Stomach (tissue), 8 donors: ENCODE measurements at regions not wholly inside any gene's neighbourhood (a gene's known extent, or its start where the extent isn't known, plus 50 kb on each side); places are given as distances from the start of the nearest gene placed in this dataset.

ENCODE experiments used
- DNase-seq, 2 donors: peaks; one replicate each; pipeline versions ENCODE4 v3.0.0 to v3.0.0-alpha.2; 2013 to 2019
- H3K27ac ChIP-seq, 5 donors: fragments of 200-600 bp in 4 of 5; sonication (generic) in 4 of 5; one replicate each; pipeline ENCODE4 v1.5.1; 2013 to 2019; ENCODE audit warnings: mild to moderate bottlenecking in 1 of 5, moderate library complexity in 1 of 5
- H3K27me3 ChIP-seq, 3 donors: fragments of 200-600 bp; sonication (generic); one replicate each; pipeline ENCODE4 v1.5.1; 2017 to 2019; ENCODE audit warnings: mixed run types in 1 of 3
- H3K36me3 ChIP-seq, 4 donors: fragments of 200-600 bp; sonication (generic); 1 replicate in 3 of 4; 2 replicates in 1 of 4; pipeline ENCODE4 v1.5.1; 2016 to 2019
- H3K4me1 ChIP-seq, 4 donors: fragments of 200-600 bp; sonication (generic); one replicate each; pipeline ENCODE4 v1.5.1; 2016 to 2019
- H3K4me3 ChIP-seq, 4 donors: fragments of 200-600 bp; sonication (generic) in 3 of 4; one replicate each; pipeline ENCODE4 v1.5.1; 2016 to 2019; ENCODE audit warnings: mild to moderate bottlenecking in 1 of 4
- H3K9me3 ChIP-seq, 4 donors: fragments of 200-600 bp; sonication (generic); one replicate each; pipeline ENCODE4 v1.5.1; 2016 to 2019
- EP300 ChIP-seq: sonication (generic); formaldehyde crosslinking; IDR thresholded peaks from one replicate; pipeline ENCODE4 v1.6.1; 2017; ENCODE audit warnings: antibody characterized with exemption
- POLR2A ChIP-seq, 4 donors: fragments of 450-650 bp; IDR thresholded peaks; one replicate each; pipeline ENCODE4 v1.6.1; 2016; ENCODE audit warnings: antibody characterized with exemption in 4 of 4, control low read depth in 2 of 4, mild to moderate bottlenecking in 1 of 4, moderate library complexity in 1 of 4
- POLR2AphosphoS5 ChIP-seq, 3 donors: sonication (generic); formaldehyde crosslinking; IDR thresholded peaks; one replicate each; pipeline ENCODE4 v1.6.1; 2016; ENCODE audit warnings: antibody characterized with exemption in 3 of 3
- WGBS, 5 donors: extraction: QIAGEN DNeasy Blood & Tissue Kit in 3 of 5; methylation state at CpG; one replicate each; pipeline versions ENCODE4 v1.1.5 to v1.1.7; 2013 to 2018; 5-methylcytosine and 5-hydroxymethylcytosine counted together
- intact Hi-C: fragments of 100-400 bp; cut with DNase I; formaldehyde crosslinking; loops from one replicate; pipeline ENCODE4 v1.15.1; 2023; ENCODE audit warnings: low total_unique reads
- TF ChIP-seq, protein P1 (sequence below), 7 experiments: fragments of 450-650 bp in 4 of 7; fragments of 200-600 bp in 3 of 7; sonication (generic) in 3 of 7; IDR thresholded peaks; one replicate each; pipeline ENCODE4 v1.5.1; 2016 to 2019; ENCODE audit warnings: antibody characterized with exemption in 7 of 7, control low read depth in 2 of 7, mild to moderate bottlenecking in 1 of 7
- donor health status: healthy with polysubstance abuse.
- donor health status: Bipolar disorder and iron deficiency.
- donor health status: healthy.

- no peak for TF ChIP-seq POLR2A (IDR thresholded peaks at IDR 0.05)
- H3K27me3 ChIP-seq, result no peaks in the 10 kb centered on the region
- no peak overlapping the region for H3K4me3 ChIP-seq
- intact Hi-C loops, result no loop called here
- peaks cover 0 to 4% (median 0%) of the 10 kb centered on the region in 4 donors for H3K9me3 ChIP-seq
- H3K4me1 ChIP-seq, result peaks cover 0 to 6% (median 0%) of the 10 kb centered on the region in 4 donors
- no peaks in the 10 kb centered on the region for H3K36me3 ChIP-seq
- DNase-seq, result no peak
- no peak overlapping the region for H3K27ac ChIP-seq
Measured at GRCh38 chr13:80462567-80462966, 121.6 kb upstream of the SPRY2 start.

GRCh38 chr13:80462037-80462436, 121.1 kb upstream of the SPRY2 start:
- Histone ChIP-seq H3K27ac (no peak overlapping the region), H3K4me1 (peaks cover 0 to 6% (median 0%) of the 10 kb centered on the region in 4 donors), H3K27me3 (no peaks in the 10 kb centered on the region), H3K9me3 (peaks cover 0 to 4% (median 0%) of the 10 kb centered on the region in 4 donors), H3K4me3 (no peak overlapping the region), H3K36me3 (no peaks in the 10 kb centered on the region)
- intact Hi-C loops, result no loop called here
- DNase-seq, result no peak
- no peak for TF ChIP-seq EP300
- TF ChIP-seq, protein P1, sequence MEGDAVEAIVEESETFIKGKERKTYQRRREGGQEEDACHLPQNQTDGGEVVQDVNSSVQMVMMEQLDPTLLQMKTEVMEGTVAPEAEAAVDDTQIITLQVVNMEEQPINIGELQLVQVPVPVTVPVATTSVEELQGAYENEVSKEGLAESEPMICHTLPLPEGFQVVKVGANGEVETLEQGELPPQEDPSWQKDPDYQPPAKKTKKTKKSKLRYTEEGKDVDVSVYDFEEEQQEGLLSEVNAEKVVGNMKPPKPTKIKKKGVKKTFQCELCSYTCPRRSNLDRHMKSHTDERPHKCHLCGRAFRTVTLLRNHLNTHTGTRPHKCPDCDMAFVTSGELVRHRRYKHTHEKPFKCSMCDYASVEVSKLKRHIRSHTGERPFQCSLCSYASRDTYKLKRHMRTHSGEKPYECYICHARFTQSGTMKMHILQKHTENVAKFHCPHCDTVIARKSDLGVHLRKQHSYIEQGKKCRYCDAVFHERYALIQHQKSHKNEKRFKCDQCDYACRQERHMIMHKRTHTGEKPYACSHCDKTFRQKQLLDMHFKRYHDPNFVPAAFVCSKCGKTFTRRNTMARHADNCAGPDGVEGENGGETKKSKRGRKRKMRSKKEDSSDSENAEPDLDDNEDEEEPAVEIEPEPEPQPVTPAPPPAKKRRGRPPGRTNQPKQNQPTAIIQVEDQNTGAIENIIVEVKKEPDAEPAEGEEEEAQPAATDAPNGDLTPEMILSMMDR (IDR thresholded peaks at IDR 0.05), result no peak
- TF ChIP-seq POLR2AphosphoS5 (IDR thresholded peaks at IDR 0.05), result no peak
- TF ChIP-seq POLR2A (IDR thresholded peaks at IDR 0.05), result no peak
- 86 to 95% (median 91%) methylated on average over 1 of the region's 1 CpG for WGBS, 5 donors

GRCh38 chr13:80458543-80458942, 117.6 kb upstream of the SPRY2 start:
- H3K36me3 ChIP-seq, result no peaks in the 10 kb centered on the region
- H3K4me3 ChIP-seq, result no peak overlapping the region
- no peak for TF ChIP-seq EP300
- 56 to 77% (median 75%) methylated on average over 2 of the region's 2 CpGs for WGBS, 5 donors
- H3K27me3 ChIP-seq, result no peaks in the 10 kb centered on the region
- intact Hi-C loops, result no loop called here
- no peak overlapping the region for H3K27ac ChIP-seq
- DNase-seq, result no peak
- H3K4me1 ChIP-seq, result peaks cover 0 to 2% (median 0%) of the 10 kb centered on the region in 4 donors
- no peaks in the 10 kb centered on the region for H3K9me3 ChIP-seq

- intact Hi-C loops, result no loop called here
- Histone ChIP-seq H3K9me3 (no peaks in the 10 kb centered on the region), H3K27me3 (no peaks in the 10 kb centered on the region), H3K4me3 (no peak overlapping the region), H3K36me3 (no peaks in the 10 kb centered on the region), H3K27ac (no peak overlapping the region), H3K4me1 (no peaks in the 10 kb centered on the region)
- 67 to 83% (median 80%) methylated on average over 1 of the region's 1 CpG for WGBS, 5 donors
- TF ChIP-seq, protein P1 (IDR thresholded peaks at IDR 0.05), result no peak
- TF ChIP-seq EP300, result no peak
- TF ChIP-seq POLR2AphosphoS5 (IDR thresholded peaks at IDR 0.05), result no peak
- no peak for TF ChIP-seq POLR2A (IDR thresholded peaks at IDR 0.05)
- DNase-seq, result peak in 1 of 2 donors; percentile 30
Measured at GRCh38 chr13:80454245-80454644, 113.3 kb upstream of the SPRY2 start.

DNA sequence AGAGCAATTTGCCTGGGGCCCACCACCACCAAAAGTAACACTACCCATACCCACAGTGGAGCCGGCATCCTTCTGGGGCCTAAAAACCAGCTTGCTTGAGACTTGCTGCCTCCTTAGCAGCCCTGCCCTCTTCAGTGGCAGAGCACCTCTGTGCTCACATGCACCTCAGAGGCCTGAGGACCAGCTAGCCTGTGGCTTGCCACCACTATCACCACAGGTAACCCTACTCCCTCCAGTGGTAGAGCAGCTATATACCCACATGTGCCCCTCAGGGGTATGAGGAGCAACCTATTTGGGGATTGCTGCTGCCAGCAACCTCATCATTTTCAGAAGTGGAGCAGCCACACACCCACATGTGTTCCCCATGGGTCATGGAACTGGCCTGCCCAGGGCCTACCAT, 111.4 kb upstream of the SPRY2 start:
- Histone ChIP-seq H3K27ac (no peak overlapping the region), H3K4me3 (no peak overlapping the region), H3K4me1 (no peaks in the 10 kb centered on the region), H3K36me3 (no peaks in the 10 kb centered on the region), H3K9me3 (no peaks in the 10 kb centered on the region), H3K27me3 (no peaks in the 10 kb centered on the region)
- WGBS, 5 donors, result 93 to 100% (median 100%) methylated on average over 1 of the region's 1 CpG
- TF ChIP-seq, protein P1 (IDR thresholded peaks at IDR 0.05), result no peak
- TF ChIP-seq POLR2AphosphoS5 (IDR thresholded peaks at IDR 0.05) (no peak), POLR2A (IDR thresholded peaks at IDR 0.05) (no peak), EP300 (no peak)
- no peak for DNase-seq
- intact Hi-C loops, result no loop called here
